Sigmoid colon (tissue), 6 donors: ENCODE measurements at regions not wholly inside any gene's neighbourhood (a gene's known extent, or its start where the extent isn't known, plus 50 kb on each side); places are given as distances from the start of the nearest gene placed in this dataset.
"Not testable (repeated sequence)": the region's sequence is repeated elsewhere in the genome, so short reads cannot be mapped to it uniquely, and the experiment has no call there.

Experiments used
- DNase-seq: peaks from one replicate; pipeline ENCODE4 v3.0.0-alpha.2; 2019
- H3K27ac ChIP-seq, 4 donors: fragments of 200-600 bp; sonication (generic); one replicate each; pipeline ENCODE4 v1.5.1; 2016 to 2019; ENCODE audit warnings: mild to moderate bottlenecking in 1 of 4
- H3K27me3 ChIP-seq, 3 donors: fragments of 200-600 bp; sonication (generic); one replicate each; pipeline ENCODE4 v1.5.1; 2019; ENCODE audit warnings: mild to moderate bottlenecking in 1 of 3
- H3K36me3 ChIP-seq, 4 donors: fragments of 200-600 bp; sonication (generic); one replicate each; pipeline ENCODE4 v1.5.1; 2016 to 2019
- H3K4me1 ChIP-seq, 4 donors: fragments of 200-600 bp; sonication (generic); one replicate each; pipeline ENCODE4 v1.5.1; 2017 to 2019
- H3K4me3 ChIP-seq, 4 donors: fragments of 200-600 bp; sonication (generic); one replicate each; pipeline ENCODE4 v1.5.1; 2017 to 2019; ENCODE audit warnings: mild to moderate bottlenecking in 2 of 4, moderate library complexity in 1 of 4
- H3K9me3 ChIP-seq, 4 donors: fragments of 200-600 bp in 3 of 4; sonication (generic) in 3 of 4; one replicate each; pipeline versions ENCODE4 v1.5.1 to v1.6.1; 2013 to 2019
- CTCF ChIP-seq, 4 experiments: fragments of 450-650 bp in 3 of 4; fragments of 200-600 bp in 1 of 4; IDR thresholded peaks; one replicate each; pipeline ENCODE4 v1.5.1; 2016 to 2019; ENCODE audit warnings: antibody characterized with exemption in 4 of 4, mild to moderate bottlenecking in 3 of 4, moderate library complexity in 2 of 4
- EP300 ChIP-seq, 4 donors: sonication (generic); formaldehyde crosslinking; IDR thresholded peaks; one replicate each; pipeline ENCODE4 v1.6.1; 2017; ENCODE audit warnings: antibody characterized with exemption in 4 of 4
- POLR2A ChIP-seq, 2 donors: fragments of 450-650 bp; IDR thresholded peaks; one replicate each; pipeline ENCODE4 v1.6.1; 2016; ENCODE audit warnings: antibody characterized with exemption in 2 of 2, mild to moderate bottlenecking in 2 of 2, moderate library complexity in 2 of 2
- POLR2AphosphoS5 ChIP-seq, 4 donors: sonication (generic); formaldehyde crosslinking; IDR thresholded peaks; one replicate each; pipeline ENCODE4 v1.6.1; 2017; ENCODE audit warnings: antibody characterized with exemption in 4 of 4
- WGBS, 2 donors: extraction: QIAGEN DNeasy Blood & Tissue Kit; methylation state at CpG; one replicate each; pipeline ENCODE4 v1.1.7; 2013; 5-methylcytosine and 5-hydroxymethylcytosine counted together
- intact Hi-C: fragments of 100-400 bp; cut with DNase I; formaldehyde crosslinking; loops from one replicate; pipeline ENCODE4 v1.15.1; 2023
- donor health status: healthy with polysubstance abuse.
- donor health status: healthy.

- Histone ChIP-seq H3K36me3 (no peaks in the 10 kb centered on the region), H3K4me1 (peaks cover 0 to 8% (median 0%) of the 10 kb centered on the region in 4 donors), H3K27ac (no peak overlapping the region), H3K4me3 (no peak overlapping the region), H3K27me3 (no peaks in the 10 kb centered on the region), H3K9me3 (no peaks in the 10 kb centered on the region)
- TF ChIP-seq CTCF (IDR thresholded peaks at IDR 0.05), result no peak
- TF ChIP-seq EP300 (IDR thresholded peaks at IDR 0.05), result no peak
- TF ChIP-seq POLR2A (IDR thresholded peaks at IDR 0.05), result no peak
- no peak for DNase-seq
- WGBS, 2 donors, result 50 to 64% methylated on average over 5 of the region's 5 CpGs
- intact Hi-C loops, result no loop called here
Observed at GRCh38 chr1:245059806-245060424, 94.9 kb upstream of the KIF26B start.

- no peak for TF ChIP-seq EP300 (IDR thresholded peaks at IDR 0.05)
- no peaks in the 10 kb centered on the region for H3K36me3 ChIP-seq
- H3K4me1 ChIP-seq, result peaks cover 0 to 8% (median 0%) of the 10 kb centered on the region in 4 donors
- no peak overlapping the region for H3K27ac ChIP-seq
- H3K4me3 ChIP-seq, result no peak overlapping the region
- no peaks in the 10 kb centered on the region for H3K27me3 ChIP-seq
- intact Hi-C loops, result no loop called here
- no peak for DNase-seq
- 94 to 97% methylated on average over 4 of the region's 4 CpGs for WGBS, 2 donors
- no peaks in the 10 kb centered on the region for H3K9me3 ChIP-seq
Observed at GRCh38 chr1:245058882-245059281, 95.9 kb upstream of the KIF26B start.

- Histone ChIP-seq H3K36me3 (no peaks in the 10 kb centered on the region), H3K9me3 (no peaks in the 10 kb centered on the region), H3K4me1 (peaks cover 0 to 8% (median 0%) of the 10 kb centered on the region in 4 donors), H3K4me3 (no peak overlapping the region), H3K27ac (no peak overlapping the region), H3K27me3 (no peaks in the 10 kb centered on the region)
- intact Hi-C loops, result no loop called here
- no peak for TF ChIP-seq POLR2AphosphoS5 (IDR thresholded peaks at IDR 0.05)
- TF ChIP-seq POLR2A (IDR thresholded peaks at IDR 0.05), result no peak
- TF ChIP-seq EP300 (IDR thresholded peaks at IDR 0.05), result no peak
- TF ChIP-seq CTCF (IDR thresholded peaks at IDR 0.05), result no peak
- DNase-seq, result no peak
- WGBS, 2 donors, result 88 to 91% methylated on average over 5 of the region's 5 CpGs
Observed at GRCh38 chr1:245058436-245058835, 96.3 kb upstream of the KIF26B start.

DNA sequence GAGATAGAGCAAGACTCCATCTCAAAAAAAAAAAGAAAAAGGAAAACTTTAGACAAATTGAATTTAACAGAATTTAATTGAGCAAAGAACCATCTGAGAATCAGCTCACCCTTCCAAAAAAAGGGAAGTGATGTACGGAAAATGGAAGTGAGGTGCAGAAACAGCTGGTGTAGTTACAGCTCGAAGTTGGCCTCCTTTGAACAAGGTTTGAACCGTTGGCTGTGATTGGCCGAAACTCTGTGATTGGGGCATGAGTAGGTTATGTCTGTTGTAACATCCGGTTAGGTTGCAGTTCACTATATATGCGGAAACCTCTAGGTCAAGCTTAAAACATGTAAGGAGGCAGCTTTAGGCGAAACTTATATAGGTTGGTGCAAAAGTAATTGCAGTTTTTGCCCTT lies 97.9 kb upstream of the KIF26B start:
- DNase-seq, result no peak
- 86 to 93% methylated on average over 7 of the region's 7 CpGs for WGBS, 2 donors
- H3K4me1 ChIP-seq, result peaks cover 0 to 8% (median 0%) of the 10 kb centered on the region in 4 donors
- TF ChIP-seq CTCF (IDR thresholded peaks at IDR 0.05), result no peak
- TF ChIP-seq EP300 (IDR thresholded peaks at IDR 0.05), result no peak
- TF ChIP-seq POLR2AphosphoS5 (IDR thresholded peaks at IDR 0.05), result no peak
- no peak for TF ChIP-seq POLR2A (IDR thresholded peaks at IDR 0.05)
- no peak overlapping the region for H3K27ac ChIP-seq
- no peaks in the 10 kb centered on the region for H3K27me3 ChIP-seq
- intact Hi-C loops, result no loop called here
- H3K4me3 ChIP-seq, result no peak overlapping the region
- H3K36me3 ChIP-seq, result no peaks in the 10 kb centered on the region
- H3K9me3 ChIP-seq, result no peaks in the 10 kb centered on the region

- 93 to 97% methylated on average over 5 of the region's 5 CpGs for WGBS, 2 donors
- intact Hi-C loops, H3K4me1 ChIP-seq, H3K4me3 ChIP-seq, H3K9me3 ChIP-seq, H3K27me3 ChIP-seq, H3K27ac ChIP-seq, H3K36me3 ChIP-seq, DNase-seq: not testable (repeated sequence)
Observed at GRCh38 chr1:245056296-245056695, 98.5 kb upstream of the KIF26B start.

GRCh38 chr1:245055752-245056151 lies 99.0 kb upstream of the KIF26B start:
- intact Hi-C loops, result no loop called here
- DNase-seq, result no peak
- TF ChIP-seq EP300 (IDR thresholded peaks at IDR 0.05) (no peak), POLR2AphosphoS5 (IDR thresholded peaks at IDR 0.05) (no peak), POLR2A (IDR thresholded peaks at IDR 0.05) (no peak), CTCF (IDR thresholded peaks at IDR 0.05) (no peak)
- WGBS, 2 donors, result 46 to 70% methylated on average over 4 of the region's 4 CpGs
- Histone ChIP-seq H3K27me3 (no peaks in the 10 kb centered on the region), H3K4me3 (no peak overlapping the region), H3K36me3 (no peaks in the 10 kb centered on the region), H3K9me3 (no peaks in the 10 kb centered on the region), H3K27ac (no peak overlapping the region), H3K4me1 (peaks cover 0 to 3% (median 0%) of the 10 kb centered on the region in 4 donors)
